ENCODE measurements at regions not wholly inside any gene's neighbourhood (a gene's known extent, or its start where the extent isn't known, plus 50 kb on each side); places are given as distances from the start of the nearest gene placed in this dataset.

GRCh38 chr11:18994860-18995259, 55.6 kb upstream of the MRGPRX1 start:
- Histone ChIP-seq H3K4me1 (ENCODE audit: control insufficient read depth, insufficient read depth, low read length) (no peaks in the 10 kb centered on the region), H3K36me3 (ENCODE audit: control insufficient read depth in 2 of 2, insufficient read depth in 1 of 2, low read length in 2 of 2) (no peaks in the 10 kb centered on the region), H3K9me3 (ENCODE audit: control insufficient read depth, insufficient read depth, low read depth, low read length) (no peaks in the 10 kb centered on the region), H3K27ac (ENCODE audit: extremely low read depth, low read depth, low read length) (no peak overlapping the region), H3K4me3 (ENCODE audit: low read depth, low read length) (no peak overlapping the region)
- ChIA-PET POLR2A (no interaction called here), CTCF (interaction anchor here (0.6 kb wide), 1 partner anchor 161 kb away, joined by 3 read pairs; no protein-coding TSS in a partner anchor)
- TF ChIP-seq OVOL3 (tag by site-specific recombination; IDR thresholded peaks at IDR 0.05) = no peak
- TF ChIP-seq KLF8 (tag by site-specific recombination; IDR thresholded peaks at IDR 0.05) = no peak
- no peak for TF ChIP-seq ZNF416 (tag by site-specific recombination; IDR thresholded peaks at IDR 0.05)
- no peak for TF ChIP-seq ZNF24 (tag by site-specific recombination; IDR thresholded peaks at IDR 0.05)
- TF ChIP-seq ZNF184 (tag by site-specific recombination; IDR thresholded peaks at IDR 0.05) = no peak
- TF ChIP-seq ZNF785 (tag by site-specific recombination; IDR thresholded peaks at IDR 0.05) = no peak
- TF ChIP-seq ZNF239 (tag by site-specific recombination; IDR thresholded peaks at IDR 0.05) = no peak
- no peak for TF ChIP-seq ZSCAN30 (tag by site-specific recombination; IDR thresholded peaks at IDR 0.05)
- TF ChIP-seq ZNF121 (tag by site-specific recombination; IDR thresholded peaks at IDR 0.05) = no peak
- no peak for TF ChIP-seq ZBTB6 (tag by site-specific recombination; IDR thresholded peaks at IDR 0.05)
- no peak for TF ChIP-seq ZNF561 (tag by site-specific recombination; IDR thresholded peaks at IDR 0.05; ENCODE audit: borderline replicate concordance)
- no peak for TF ChIP-seq ZNF148 (tag by site-specific recombination; IDR thresholded peaks at IDR 0.05; ENCODE audit: borderline replicate concordance)
- no peak for TF ChIP-seq ZNF645 (tag by site-specific recombination; IDR thresholded peaks at IDR 0.05)
- no peak for TF ChIP-seq ZNF48 (tag by site-specific recombination; IDR thresholded peaks at IDR 0.05)
- no peak for TF ChIP-seq ZBTB11 (tag by site-specific recombination; conservative IDR thresholded peaks at IDR 0.05; ENCODE audit: low read depth)
- TF ChIP-seq ZBTB26 (tag by site-specific recombination; optimal IDR thresholded peaks at IDR 0.05) = no peak
